GM18951 (cell line): ENCODE measurements at regions not wholly inside any gene's neighbourhood (a gene's known extent, or its start where the extent isn't known, plus 50 kb on each side); places are given as distances from the start of the nearest gene placed in this dataset.

ENCODE experiments used
- POLR2A ChIP-seq: IDR thresholded peaks from 4 replicates; pipeline ENCODE4 v1.6.1; 2011; ENCODE audit warnings: mild to moderate bottlenecking; ENCODE audit not compliant: insufficient read length, insufficient read depth; ENCODE audit errors: extremely low read depth
- in situ Hi-C: fragments of 300-500 bp; cut with MboI; formaldehyde crosslinking; loops from one replicate; pipeline ENCODE4 v1.12.0; 2022; ENCODE audit warnings: low sequenced_read_pairs, mixed read lengths, inconsistent platforms; ENCODE audit not compliant: unreplicated experiment

DNA sequence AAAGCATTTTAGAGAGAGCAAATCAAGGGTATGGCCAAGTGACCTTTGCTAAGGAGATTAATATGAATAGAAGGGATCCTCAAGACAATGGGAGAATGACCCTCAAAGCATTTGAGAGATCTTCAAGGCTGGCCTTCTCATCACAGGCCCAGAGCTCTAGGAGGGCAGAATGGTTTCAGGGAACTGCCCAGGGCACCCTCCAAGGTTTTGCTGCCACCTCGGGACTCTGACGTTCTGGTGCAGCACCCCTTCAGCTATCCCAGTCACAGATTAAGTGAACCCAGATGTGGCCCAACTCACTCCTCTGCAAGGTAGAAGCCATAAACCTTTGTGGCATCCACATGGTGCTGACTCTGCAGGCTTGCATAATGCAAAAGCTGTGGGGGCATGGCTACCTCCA is 209.3 kb downstream of the TLE3 start:
- in situ Hi-C loops = no loop called here
- TF ChIP-seq POLR2A = no peak

DNA sequence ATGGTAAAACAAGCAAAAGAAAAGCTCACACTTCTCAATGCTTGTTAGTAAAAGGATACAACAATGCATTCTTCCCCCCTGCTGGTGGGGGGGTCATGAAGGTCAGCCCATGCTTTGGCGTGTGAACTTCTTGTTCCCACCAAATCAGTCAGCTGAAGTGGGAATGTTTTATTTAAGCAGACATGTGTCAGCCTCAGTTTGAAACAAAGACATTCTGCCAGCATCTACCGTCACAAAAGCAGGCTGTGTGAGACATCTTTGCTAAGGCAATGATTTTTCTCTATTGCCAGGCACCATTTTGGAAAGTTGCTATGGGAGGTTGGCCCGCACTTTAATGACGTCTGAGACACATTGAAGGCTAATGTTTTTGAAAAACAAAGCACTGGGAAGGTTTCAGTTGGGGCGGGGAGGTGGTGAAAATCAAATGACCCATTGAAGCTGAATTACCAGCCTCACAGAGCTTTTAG is 206.6 kb downstream of the TLE3 start:
- no peak for TF ChIP-seq POLR2A
- in situ Hi-C loops = no loop called here

DNA sequence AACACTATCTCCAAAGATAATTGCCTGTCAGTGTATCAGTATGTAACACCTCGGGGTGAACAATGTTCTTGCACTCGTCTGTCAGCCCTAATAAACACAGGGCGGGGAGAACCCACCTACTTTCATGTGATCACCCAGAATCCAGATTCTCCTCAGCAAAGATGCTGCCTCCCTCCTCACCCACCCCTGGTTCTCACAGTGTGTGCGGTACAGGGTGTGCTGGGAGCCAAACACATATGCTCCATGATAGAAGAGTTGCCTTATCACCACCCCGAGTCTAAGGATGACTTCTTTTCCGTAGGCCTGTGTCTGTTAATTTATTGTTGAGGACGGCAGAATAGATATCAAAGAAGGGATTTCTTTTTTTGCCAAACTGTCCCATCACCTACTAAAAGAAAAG is 206.1 kb downstream of the TLE3 start:
- TF ChIP-seq POLR2A = no peak
- in situ Hi-C loops = no loop called here

DNA sequence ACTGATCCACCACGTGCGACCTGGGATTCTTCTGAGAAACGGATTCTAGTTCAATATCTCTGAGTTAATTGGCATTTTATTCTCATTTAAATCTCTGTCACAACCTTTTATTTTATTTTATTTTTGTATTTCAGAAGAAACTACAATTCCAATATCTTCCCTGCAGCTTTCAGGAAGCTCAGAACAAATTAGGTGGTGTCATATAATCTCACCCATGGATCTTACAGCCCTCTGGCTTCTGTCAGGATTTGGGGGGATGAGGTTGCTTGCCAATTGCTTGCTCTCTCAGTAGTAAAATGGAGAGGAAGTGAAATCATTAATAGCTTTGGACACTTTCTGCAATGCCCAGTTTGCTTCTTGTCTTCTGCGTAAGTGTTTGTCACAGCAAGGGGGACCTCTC is 205.4 kb downstream of the TLE3 start:
- in situ Hi-C loops = no loop called here
- TF ChIP-seq POLR2A = no peak

DNA sequence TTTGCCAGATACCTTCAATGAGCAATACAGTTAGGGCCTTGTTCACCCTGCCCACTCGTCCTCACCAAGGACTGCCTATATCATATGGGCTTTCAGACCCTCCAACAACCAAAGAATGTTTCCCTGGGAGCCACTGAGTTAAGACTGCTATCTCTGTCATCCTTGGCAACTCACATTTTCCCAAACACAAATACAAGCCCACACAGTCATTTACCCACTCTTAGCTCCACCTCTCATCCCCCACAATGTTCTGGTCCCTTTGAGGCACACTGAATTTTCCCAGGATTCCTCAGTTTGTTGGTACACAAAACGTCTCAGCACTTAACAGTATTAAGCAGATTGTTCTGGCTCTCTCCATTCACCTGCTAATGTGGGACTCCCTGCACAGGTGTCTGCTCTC is 204.6 kb downstream of the TLE3 start:
- in situ Hi-C loops = no loop called here
- no peak for TF ChIP-seq POLR2A

DNA sequence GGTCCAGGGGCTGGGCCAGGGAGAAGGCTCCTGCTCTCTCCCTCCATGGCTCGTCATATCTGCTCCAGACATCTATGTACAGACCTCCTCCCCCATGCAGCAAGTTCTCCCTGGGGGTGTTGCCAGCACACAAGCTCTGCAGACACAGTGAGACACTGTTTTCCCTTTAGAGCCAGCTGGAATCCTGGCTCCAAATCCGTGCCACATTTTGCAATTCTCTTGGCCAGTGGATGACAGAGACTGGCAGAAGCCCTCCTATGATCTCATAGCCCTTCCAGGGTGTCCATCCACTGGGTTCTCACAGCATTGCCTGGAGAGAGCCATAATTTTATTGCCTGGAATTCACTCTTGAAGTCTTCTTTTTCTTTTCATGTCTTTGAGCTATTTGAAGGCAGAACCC is 203.9 kb downstream of the TLE3 start:
- TF ChIP-seq POLR2A = no peak
- in situ Hi-C loops = no loop called here

DNA sequence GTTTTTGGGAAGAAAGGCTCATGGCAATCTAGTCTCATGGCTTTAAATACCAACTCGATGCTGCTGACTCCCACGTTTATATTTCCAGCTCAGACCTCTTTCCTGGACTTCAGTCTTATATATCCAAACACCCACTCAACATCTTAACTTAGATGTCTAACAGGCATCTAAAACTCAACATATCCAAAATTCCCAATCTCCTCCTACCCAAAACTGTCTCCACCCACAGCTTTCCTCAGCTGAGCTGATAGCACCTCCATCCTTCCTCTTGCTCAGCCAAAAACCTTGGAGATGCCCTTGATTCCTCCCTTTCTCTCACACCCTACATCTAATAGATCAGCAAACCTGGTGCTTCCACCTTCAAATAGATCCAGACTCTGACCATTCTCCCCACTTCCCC is 202.5 kb downstream of the TLE3 start:
- in situ Hi-C loops = no loop called here
- TF ChIP-seq POLR2A = no peak

DNA sequence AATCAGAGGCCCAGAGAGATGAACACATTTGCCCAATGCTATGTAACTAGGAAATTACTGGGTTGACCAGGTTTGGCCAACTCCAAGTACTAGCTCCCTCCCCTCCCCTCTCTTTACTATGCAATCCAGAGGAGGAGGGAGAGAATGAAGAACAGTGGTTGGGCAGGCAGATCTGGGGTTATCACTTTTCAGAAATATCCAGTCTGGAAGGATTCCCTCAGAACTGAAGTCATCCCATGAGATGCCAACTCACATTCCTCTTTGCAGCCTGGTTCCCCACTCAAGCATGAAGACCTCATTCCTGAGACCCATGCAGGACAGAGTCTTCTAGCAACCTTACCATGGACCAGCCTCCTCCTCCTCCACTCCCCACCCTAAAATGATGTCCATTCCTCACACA is 201.1 kb downstream of the TLE3 start:
- in situ Hi-C loops = no loop called here
- TF ChIP-seq POLR2A = no peak

DNA sequence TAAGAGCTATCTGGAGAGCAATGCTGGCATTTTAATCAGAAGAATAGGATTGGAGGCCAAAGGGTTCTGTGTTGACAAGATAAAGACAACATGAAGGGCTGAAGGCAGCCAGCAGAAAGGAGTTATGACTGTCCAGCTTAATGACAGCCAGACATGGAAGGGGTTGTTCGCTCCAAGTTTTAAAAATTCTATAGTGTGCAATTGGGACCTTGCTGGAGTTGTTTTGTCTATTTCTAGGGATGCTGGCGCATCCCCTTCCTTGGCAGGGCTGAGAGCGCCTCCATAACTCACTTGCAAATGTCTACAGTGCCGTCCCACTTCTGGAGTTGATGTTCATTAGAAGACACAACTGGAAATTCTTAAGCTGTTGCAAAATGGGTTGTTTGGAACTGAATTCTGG is 200.7 kb downstream of the TLE3 start:
- in situ Hi-C loops = no loop called here

DNA sequence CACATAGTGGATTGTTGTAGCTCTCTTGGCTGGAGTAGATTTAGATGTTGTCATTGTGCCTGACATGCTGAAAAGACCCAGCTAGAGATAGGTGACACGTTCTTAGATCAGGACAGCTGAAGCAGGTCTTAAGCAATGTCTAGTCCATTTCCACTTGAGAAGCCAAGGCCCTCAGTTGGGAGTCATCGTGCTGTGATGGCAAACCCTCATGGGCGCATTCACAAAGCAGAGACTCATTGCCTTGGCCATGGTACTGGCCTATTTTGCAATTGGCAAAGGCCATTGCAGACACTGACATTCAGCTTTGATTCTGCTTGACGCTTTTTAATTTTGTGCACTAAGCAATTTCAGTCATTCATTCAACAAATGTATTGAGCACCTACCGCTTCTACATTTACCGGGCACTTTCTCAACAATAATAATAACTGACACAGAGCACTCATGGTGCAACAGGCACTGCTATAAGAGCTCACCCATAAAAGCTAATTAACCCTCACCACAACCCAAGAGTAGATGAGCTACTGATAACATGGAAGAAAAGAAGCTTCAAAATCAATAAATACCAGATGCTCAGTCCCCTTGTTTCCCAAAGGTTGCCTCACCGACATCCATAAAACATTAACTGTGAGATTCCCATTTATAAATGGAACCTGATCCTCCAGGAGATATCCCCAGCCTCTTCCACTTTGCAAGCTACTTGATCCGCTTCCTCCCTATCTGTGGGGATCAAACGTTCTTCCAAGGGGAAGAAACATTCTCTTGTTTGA is 200.1 kb downstream of the TLE3 start:
- in situ Hi-C loops = no loop called here
- no peak for TF ChIP-seq POLR2A

More for the DNA sequence above, 200.7 kb downstream of the TLE3 start:
- no peak for TF ChIP-seq POLR2A

DNA sequence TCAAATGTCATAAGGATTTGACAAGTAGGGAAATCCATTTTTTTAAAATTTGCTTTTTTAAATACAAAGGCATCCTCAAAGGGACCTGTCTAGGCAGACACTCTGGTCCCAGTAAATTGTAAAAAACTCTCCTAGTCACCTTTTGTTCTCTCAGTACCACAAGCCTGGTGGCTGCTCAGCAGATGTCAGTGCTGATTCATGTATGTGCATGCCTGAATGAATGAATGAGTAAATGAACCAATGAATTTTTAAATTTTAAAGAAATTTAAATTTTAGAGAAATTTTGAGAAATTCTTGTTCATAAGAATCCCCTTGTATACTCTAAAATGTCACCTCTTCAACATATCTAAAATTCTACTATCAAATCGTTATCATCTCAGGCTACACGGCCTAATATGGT is 199.5 kb downstream of the TLE3 start:
- TF ChIP-seq POLR2A = no peak
- in situ Hi-C loops = no loop called here

DNA sequence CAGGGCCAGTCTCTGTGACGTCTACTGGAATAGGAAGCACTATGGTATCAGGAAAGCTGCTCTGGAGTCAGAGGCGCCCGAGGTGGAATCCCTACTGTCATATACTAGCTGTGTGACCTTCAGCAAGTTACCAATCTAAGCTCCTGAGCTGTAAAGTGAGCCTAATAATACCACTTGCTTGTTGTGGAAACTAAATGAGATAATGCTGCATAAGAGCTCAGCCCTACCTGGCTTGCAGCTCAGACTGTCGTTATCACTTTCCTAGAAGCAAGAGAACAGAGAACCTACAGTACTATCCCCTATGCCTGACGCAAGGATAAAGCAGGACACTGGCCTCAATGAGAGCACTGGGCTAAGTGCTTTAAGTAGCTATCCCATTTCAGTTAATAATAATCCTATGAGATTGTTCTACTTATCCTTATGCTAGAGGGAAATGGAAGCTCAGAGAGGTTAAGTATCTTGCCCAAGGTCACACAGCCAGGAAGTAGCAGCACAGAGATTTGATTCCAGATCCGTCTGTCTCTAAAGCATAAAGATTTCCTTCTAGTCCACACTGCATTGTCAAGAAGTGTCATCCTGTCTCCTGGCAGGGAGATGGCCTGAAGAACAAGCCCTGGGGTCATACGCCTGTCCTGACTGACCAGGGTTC is 195.2 kb downstream of the TLE3 start:
- in situ Hi-C loops = no loop called here
- no peak for TF ChIP-seq POLR2A

DNA sequence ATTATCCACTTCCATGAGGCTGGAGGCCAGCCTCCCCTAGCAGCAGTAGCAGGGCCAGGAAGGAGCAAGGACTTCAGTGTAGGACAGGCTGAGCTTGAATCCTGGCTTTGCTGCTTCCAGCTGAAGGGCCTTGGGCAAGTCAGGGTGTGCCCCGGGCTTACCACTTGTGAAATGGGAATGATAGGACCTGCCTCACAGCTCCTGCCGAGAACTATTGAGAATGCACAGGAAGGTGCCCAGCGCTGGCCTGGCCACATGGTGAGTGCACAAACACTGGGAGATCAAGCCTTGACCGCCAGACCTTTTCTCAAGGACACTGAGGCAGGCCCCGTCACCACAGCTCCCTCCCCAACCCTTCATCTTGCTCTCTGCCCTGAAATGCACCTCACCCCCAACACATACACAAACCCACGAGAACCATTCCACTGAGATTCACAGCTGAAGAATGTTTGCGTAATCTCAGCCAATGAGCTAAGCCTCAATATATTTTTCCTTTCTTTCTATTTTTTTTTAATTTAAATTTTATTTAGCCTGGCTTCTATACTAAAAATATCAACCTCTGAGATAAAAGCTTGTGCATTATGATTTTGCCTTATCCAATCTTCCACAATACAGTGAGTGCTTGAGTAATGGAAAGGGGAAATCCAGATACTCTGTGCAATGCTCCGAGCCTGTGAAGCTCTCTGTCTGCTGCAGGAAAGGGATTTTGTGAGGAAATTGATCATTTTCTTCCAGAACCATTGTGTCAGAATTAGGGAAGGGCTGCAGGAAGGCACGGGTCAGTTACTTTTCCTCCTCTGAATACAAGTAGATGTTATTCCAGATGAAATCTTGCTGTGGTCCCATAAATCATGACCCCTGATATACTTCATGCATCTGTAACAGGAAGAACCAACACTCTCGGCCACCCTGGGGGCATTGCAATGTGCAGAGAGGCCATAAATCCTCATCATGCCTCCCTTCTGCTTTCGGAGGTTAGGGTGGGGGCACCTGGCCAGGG is 193.9 kb downstream of the TLE3 start:
- no peak for TF ChIP-seq POLR2A
- in situ Hi-C loops = no loop called here

DNA sequence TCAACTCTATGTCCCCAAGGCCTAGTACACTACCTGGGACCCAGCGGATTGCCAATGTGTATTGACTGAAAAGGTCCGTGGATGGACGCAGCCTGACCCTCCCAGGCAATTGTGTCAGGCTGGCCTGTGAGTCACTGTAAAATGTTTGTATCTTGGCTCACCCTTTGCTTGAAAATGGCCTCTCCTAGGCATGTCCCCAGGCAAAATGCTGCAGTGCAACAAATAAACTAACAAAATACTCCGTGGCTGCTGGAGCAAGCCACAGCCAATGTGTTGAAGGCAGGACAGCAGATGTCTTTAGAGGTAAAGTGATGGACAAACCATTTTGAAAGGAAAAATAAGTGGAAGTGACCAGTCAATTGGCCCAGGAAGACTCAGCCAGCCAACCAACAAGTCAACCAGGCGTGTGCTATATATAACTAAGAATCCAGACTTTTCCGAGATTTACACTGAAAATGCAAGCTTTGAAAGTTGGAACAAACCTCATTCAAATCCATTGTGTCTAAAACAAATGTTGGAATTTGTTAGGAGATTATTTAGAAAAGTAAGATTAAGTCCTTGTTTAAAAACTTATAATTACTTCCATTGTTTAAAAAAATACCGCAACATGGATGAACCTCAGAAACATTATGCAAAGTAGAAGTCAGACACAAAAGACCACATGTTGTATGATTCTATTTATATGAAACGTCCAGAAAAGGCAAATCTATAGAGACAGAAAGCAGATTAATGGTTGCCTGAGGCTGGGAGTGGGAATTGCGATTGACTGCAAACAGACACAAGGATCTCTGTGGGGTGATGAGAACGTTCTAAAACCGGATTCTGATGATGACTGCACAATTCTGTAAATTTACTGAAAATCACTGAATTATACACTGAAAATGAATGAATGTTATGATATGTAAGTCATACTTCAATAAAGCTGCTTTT is 191.2 kb downstream of the TLE3 start:
- TF ChIP-seq POLR2A = no peak
- in situ Hi-C loops = no loop called here
